ENCODE measurements at regions not wholly inside any gene's neighbourhood (a gene's known extent, or its start where the extent isn't known, plus 50 kb on each side); places are given as distances from the start of the nearest gene placed in this dataset.

GRCh38 chr12:131309700-131310099, 356.0 kb downstream of the ADGRD1 start:
- TF ChIP-seq POLR2AphosphoS5 (IDR thresholded peaks at IDR 0.05; ENCODE audit: low read depth, low read length) (no peak), TAF1 (IDR thresholded peaks at IDR 0.05; ENCODE audit: borderline replicate concordance, insufficient read depth, low read length) (no peak)

All from PFSK-1 (cell line).